GM08714 (cell line): ENCODE measurements at regions not wholly inside any gene's neighbourhood (a gene's known extent, or its start where the extent isn't known, plus 50 kb on each side); places are given as distances from the start of the nearest gene placed in this dataset.

Source experiments
- H3K4me3 ChIP-seq: fragments of 200-500 bp; sonication (Bioruptor generic); 2 replicates; pipeline ENCODE4 v1.5.1; 2014; ENCODE audit warnings: mild to moderate bottlenecking, low read length, inconsistent platforms
- ZNF274 ChIP-seq: IDR thresholded peaks from 2 replicates; pipeline ENCODE4 v1.6.1; 2012; ENCODE audit warnings: mild to moderate bottlenecking, low read depth, low read length

- H3K4me3 ChIP-seq, result no peak overlapping the region
- TF ChIP-seq ZNF274, result no peak
Observed at GRCh38 chr4:58646126-58646525, 1535.9 kb upstream of the IGFBP7 start.

- no peak overlapping the region for H3K4me3 ChIP-seq
- TF ChIP-seq ZNF274, result no peak
Observed at GRCh38 chr4:58644549-58644948, 1534.4 kb upstream of the IGFBP7 start.

- TF ChIP-seq ZNF274, result no peak
- H3K4me3 ChIP-seq, result no peak overlapping the region
Observed at GRCh38 chr4:58636381-58636780, 1526.2 kb upstream of the IGFBP7 start.

GRCh38 chr4:58617226-58617625 lies 1507.0 kb upstream of the IGFBP7 start:
- H3K4me3 ChIP-seq, result no peak overlapping the region
- no peak for TF ChIP-seq ZNF274

- no peak overlapping the region for H3K4me3 ChIP-seq
- TF ChIP-seq ZNF274, result no peak
Observed at GRCh38 chr4:58611012-58611411, 1500.8 kb upstream of the IGFBP7 start.

- TF ChIP-seq ZNF274, result no peak
- no peak overlapping the region for H3K4me3 ChIP-seq
Observed at GRCh38 chr4:58606303-58606702, 1496.1 kb upstream of the IGFBP7 start.

- no peak for TF ChIP-seq ZNF274
- no peak overlapping the region for H3K4me3 ChIP-seq
Observed at GRCh38 chr4:58603951-58604350, 1493.8 kb upstream of the IGFBP7 start.

- TF ChIP-seq ZNF274, result no peak
- H3K4me3 ChIP-seq, result no peak overlapping the region
Observed at GRCh38 chr4:58602731-58603359, 1492.7 kb upstream of the IGFBP7 start.

- no peak for TF ChIP-seq ZNF274
- no peak overlapping the region for H3K4me3 ChIP-seq
Observed at GRCh38 chr4:58602022-58602421, 1491.8 kb upstream of the IGFBP7 start.

- TF ChIP-seq ZNF274, result no peak
- H3K4me3 ChIP-seq, result no peak overlapping the region
Observed at GRCh38 chr4:58600290-58600689, 1490.1 kb upstream of the IGFBP7 start.

- H3K4me3 ChIP-seq, result no peak overlapping the region
- TF ChIP-seq ZNF274, result no peak
Observed at GRCh38 chr4:58590722-58591121, 1480.5 kb upstream of the IGFBP7 start.

GRCh38 chr4:58587856-58588255 lies 1477.7 kb upstream of the IGFBP7 start:
- no peak overlapping the region for H3K4me3 ChIP-seq
- no peak for TF ChIP-seq ZNF274

- no peak for TF ChIP-seq ZNF274
- no peak overlapping the region for H3K4me3 ChIP-seq
Observed at GRCh38 chr4:58566260-58566659, 1456.1 kb upstream of the IGFBP7 start.

- no peak for TF ChIP-seq ZNF274
- H3K4me3 ChIP-seq, result no peak overlapping the region
Observed at GRCh38 chr4:58564695-58565475, 1454.7 kb upstream of the IGFBP7 start.

GRCh38 chr4:58561170-58561569 lies 1451.0 kb upstream of the IGFBP7 start:
- no peak for TF ChIP-seq ZNF274
- no peak overlapping the region for H3K4me3 ChIP-seq
